HCT116 (cell line): ENCODE measurements at regions not wholly inside any gene's neighbourhood (a gene's known extent, or its start where the extent isn't known, plus 50 kb on each side); places are given as distances from the start of the nearest gene placed in this dataset.

ENCODE experiments used
- ATAC-seq: fragments of 200-7000 bp; cut with Tn5 transposase; 2 replicates; pipeline ENCODE4 v1.9.1; 2020; ENCODE audit warnings: mild to moderate bottlenecking, moderate library complexity
- BruUV-seq: library from RNA; stranded (reverse); fragments of 400-500 nt; replicated peaks from 2 replicates; lab custom pipeline; 2021; lab: Mats Ljungman, UMichigan
- CTCF ChIA-PET: fragments of 300-600 bp; sonication (Branson Sonifier 250); formaldehyde crosslinking; loops from one replicate; lab custom pipeline; 2021; ENCODE audit warnings: antibody characterized with exemption; lab: Charles Lee
- POLR2A ChIA-PET: fragments of 300-600, 350-600 bp; sonication (Branson Sonifier 250); formaldehyde crosslinking; loops from one replicate; lab custom pipeline; 2021; ENCODE audit warnings: antibody characterized with exemption; lab: Charles Lee
- RAD21 ChIA-PET, 2 experiments: fragments of 300-600 bp; sonication (Branson Sonifier 250); formaldehyde crosslinking; loops; one replicate each; lab custom pipeline; 2023; ENCODE audit warnings: low total read pairs in 2 of 2; ENCODE audit not compliant: uncharacterized antibody in 2 of 2, unreplicated experiment in 2 of 2, low non-redundant PET in 1 of 2; lab: Charles Lee
- DNase-seq: peaks from one replicate; pipeline ENCODE4 v3.0.0-alpha.2; 2010; ENCODE audit warnings: low read depth, low spot score
- H2AFZ ChIP-seq: fragments of 200-600 bp; shearing (Covaris generic), sonication (generic); 2 replicates; pipeline ENCODE4 v1.6.1; 2017; ENCODE audit warnings: low read depth, mixed run types, mixed read lengths, antibody characterized with exemption, low read length; ENCODE audit not compliant: poor library complexity, severe bottlenecking
- H3K27ac ChIP-seq: 2 replicates; pipeline ENCODE4 v1.5.1; 2012; ENCODE audit warnings: low read depth, low read length
- H3K27me3 ChIP-seq: fragments of 200-600 bp; sonication (generic); 2 replicates; pipeline ENCODE4 v1.6.1; 2016; ENCODE audit warnings: mixed run types, low read length, mixed read lengths; ENCODE audit not compliant: insufficient read depth
- H3K36me3 ChIP-seq, 2 experiments: fragments of 200-500 bp in 1 of 2; fragments of 200-600 bp in 1 of 2; sonication (Bioruptor generic) in 1 of 2; sonication (generic) in 1 of 2; 2 replicates each; pipeline versions ENCODE4 v1.5.1 to v1.6.1; 2014 to 2016; ENCODE audit warnings: low read length in 2 of 2, inconsistent platforms in 1 of 2, mixed read lengths in 1 of 2, mixed run types in 1 of 2; ENCODE audit not compliant: insufficient read depth in 2 of 2, control insufficient read depth in 1 of 2
- H3K4me1 ChIP-seq, 2 experiments: fragments of 200-600 bp in 1 of 2; sonication (generic) in 1 of 2; 2 replicates each; pipeline versions ENCODE4 v1.5.1 to v1.6.1; 2012 to 2017; ENCODE audit warnings: low read length in 2 of 2, inconsistent platforms in 1 of 2, mild to moderate bottlenecking in 1 of 2, mixed read lengths in 1 of 2, mixed run types in 1 of 2, moderate library complexity in 1 of 2; ENCODE audit not compliant: insufficient read depth in 2 of 2, control insufficient read depth in 1 of 2
- H3K4me2 ChIP-seq: fragments of 200-600 bp; sonication (generic); 2 replicates; pipeline ENCODE4 v1.6.1; 2017; ENCODE audit warnings: mixed run types, low read length, mixed read lengths
- H3K4me3 ChIP-seq, 2 experiments: fragments of 200-600 bp in 1 of 2; sonication (generic) in 1 of 2; replicated peaks in 1 of 2; 2 replicates each; pipeline ENCODE4 v1.5.1; 2011 to 2016; ENCODE audit warnings: low read length in 2 of 2, control low read depth in 1 of 2, low read depth in 1 of 2, mild to moderate bottlenecking in 1 of 2, mixed read lengths in 1 of 2, mixed run types in 1 of 2
- H3K79me2 ChIP-seq: fragments of 200-600 bp; sonication (generic); 2 replicates; pipeline ENCODE4 v1.6.1; 2017; ENCODE audit warnings: mild to moderate bottlenecking, mixed run types, low read length, moderate library complexity, mixed read lengths; ENCODE audit not compliant: insufficient read depth
- H3K9ac ChIP-seq: fragments of 200-600 bp; sonication (generic); 2 replicates; pipeline ENCODE4 v1.6.1; 2016; ENCODE audit warnings: low read length, mixed read lengths
- H3K9me2 ChIP-seq: fragments of 200-600 bp; sonication (generic), shearing (Covaris generic); 2 replicates; pipeline ENCODE4 v1.6.1; 2017; ENCODE audit warnings: mixed run types, mild to moderate bottlenecking, moderate library complexity; ENCODE audit not compliant: insufficient read depth
- H3K9me3 ChIP-seq, 2 experiments: fragments of 200-500 bp in 1 of 2; fragments of 200-600 bp in 1 of 2; sonication (Bioruptor generic) in 1 of 2; sonication (generic) in 1 of 2; 2 replicates each; pipeline ENCODE4 v1.6.1; 2014 to 2017; ENCODE audit warnings: low read length in 2 of 2, mixed read lengths in 2 of 2, inconsistent platforms in 1 of 2, low read depth in 1 of 2, mild to moderate bottlenecking in 1 of 2, mixed run types in 1 of 2, moderate library complexity in 1 of 2; ENCODE audit not compliant: control insufficient read depth in 1 of 2, insufficient read depth in 1 of 2
- H4K20me1 ChIP-seq: fragments of 200-600 bp; sonication (generic), shearing (Covaris generic); 2 replicates; pipeline ENCODE4 v1.6.1; 2017; ENCODE audit warnings: mixed run types, mild to moderate bottlenecking, moderate library complexity; ENCODE audit not compliant: insufficient read depth
- POLR2A ChIP-seq: IDR thresholded peaks from 2 replicates; pipeline ENCODE4 v1.7.0; 2011; ENCODE audit warnings: borderline replicate concordance; ENCODE audit not compliant: insufficient read depth, insufficient read length; ENCODE audit errors: extremely low read depth
- SIN3A ChIP-seq: IDR thresholded peaks from 2 replicates; pipeline ENCODE4 v1.6.1; 2012; ENCODE audit warnings: low read depth
- SRF ChIP-seq: IDR thresholded peaks from 2 replicates; pipeline ENCODE4 v1.6.1; 2012; ENCODE audit warnings: low read depth
- TCF7L2 ChIP-seq: IDR thresholded peaks from 2 replicates; pipeline ENCODE4 v1.7.0; 2011; ENCODE audit warnings: borderline replicate concordance, inconsistent platforms; ENCODE audit not compliant: insufficient read depth, insufficient read length; ENCODE audit errors: extremely low read depth
- ZFX ChIP-seq: fragments of 450-650 bp; IDR thresholded peaks from 2 replicates; pipeline ENCODE4 v1.6.1; 2017
- ZNF274 ChIP-seq: fragments of 200-500 bp; sonication (Bioruptor generic); IDR thresholded peaks from 2 replicates; pipeline ENCODE4 v1.6.1; 2014; ENCODE audit warnings: mild to moderate bottlenecking, low read depth, low read length, inconsistent platforms
- intact Hi-C: fragments of 100-400 bp; cut with micrococcal nuclease; formaldehyde crosslinking; loops from 2 replicates; pipeline ENCODE4 v1.10.0; 2022
- TF ChIP-seq, protein P1 (sequence below): IDR thresholded peaks from 2 replicates; pipeline ENCODE4 v1.6.1; 2012

DNA sequence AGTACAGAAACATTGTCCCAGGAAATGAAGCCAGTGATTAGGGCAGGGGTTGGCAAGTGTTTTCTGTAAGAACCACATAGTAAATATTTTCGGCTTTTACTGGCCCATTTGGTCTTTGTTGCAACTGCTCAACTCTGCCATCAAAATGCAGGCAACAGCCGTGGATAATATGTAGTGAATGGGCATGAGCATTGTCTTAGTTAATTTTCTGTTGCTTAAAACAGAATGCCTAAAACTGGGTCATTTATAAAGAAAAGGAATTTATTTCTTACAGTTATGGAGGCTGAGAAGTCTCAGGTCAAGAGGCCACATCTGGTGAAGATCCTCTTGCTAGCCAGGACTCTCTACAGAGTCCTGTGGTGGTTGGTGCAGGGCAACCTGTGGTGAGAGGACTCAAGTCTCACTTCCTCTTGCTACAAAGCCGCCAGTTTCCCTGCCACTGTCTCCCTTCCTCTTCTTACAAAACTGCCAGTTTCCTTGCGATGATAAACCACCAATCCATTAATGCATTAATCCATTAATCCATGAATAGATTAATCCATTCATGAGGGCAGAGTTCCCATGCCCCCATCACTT is 166.4 kb downstream of the PSMG1 start:
- no TSS peak for BruUV-seq
- intact Hi-C loops: no loop called here
- H3K9me2 ChIP-seq: no peaks in the 10 kb centered on the region
- no peaks in the 10 kb centered on the region for H3K27me3 ChIP-seq
- H3K27ac ChIP-seq: no peak overlapping the region
- H3K79me2 ChIP-seq: no peaks in the 10 kb centered on the region
- ChIA-PET CTCF (no interaction called here), RAD21 (no interaction called here), POLR2A (no interaction called here)
- no peak overlapping the region for H3K9ac ChIP-seq
- H3K36me3 ChIP-seq: no peaks in the 10 kb centered on the region
- DNase-seq: no peak
- peaks cover 2 to 11% of the 10 kb centered on the region in 2 experiments; a peak in 2 of 4 replicates for H3K4me1 ChIP-seq
- H3K4me3 ChIP-seq: no peak overlapping the region
- H4K20me1 ChIP-seq: no peaks in the 10 kb centered on the region
- H3K9me3 ChIP-seq: no peaks in the 10 kb centered on the region
- TF ChIP-seq TCF7L2 (no peak), SRF (no peak), ZNF274 (no peak)
- TF ChIP-seq, protein P1, sequence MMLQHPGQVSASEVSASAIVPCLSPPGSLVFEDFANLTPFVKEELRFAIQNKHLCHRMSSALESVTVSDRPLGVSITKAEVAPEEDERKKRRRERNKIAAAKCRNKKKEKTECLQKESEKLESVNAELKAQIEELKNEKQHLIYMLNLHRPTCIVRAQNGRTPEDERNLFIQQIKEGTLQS: no peak
- ATAC-seq: no peak
- H2AFZ ChIP-seq: no peak overlapping the region
- H3K4me2 ChIP-seq: no peak overlapping the region

DNA sequence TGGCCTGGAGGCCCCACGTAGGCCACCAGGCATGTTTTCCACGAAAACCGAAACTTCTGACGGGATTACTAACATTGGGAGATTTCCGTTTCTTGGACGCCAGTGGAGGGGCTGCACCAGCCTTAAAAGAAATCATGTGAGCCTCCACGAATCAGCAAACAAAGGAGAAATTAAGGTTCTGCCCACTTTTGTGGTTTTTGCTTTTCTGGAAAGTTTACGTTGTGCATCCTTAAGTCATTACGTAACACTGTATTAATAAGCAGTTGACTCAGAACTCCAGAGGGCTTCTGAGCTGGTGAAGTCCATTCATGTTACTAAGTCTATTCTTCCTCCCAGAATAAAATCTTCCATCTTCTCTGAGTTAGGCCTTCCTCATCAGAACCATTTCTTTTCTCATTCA is 168.5 kb downstream of the PSMG1 start:
- CTCF ChIA-PET: no interaction called here

More for the DNA sequence above, 168.5 kb downstream of the PSMG1 start:
- DNase-seq: no peak
- intact Hi-C loops: no loop called here
- ChIA-PET RAD21 (no interaction called here), POLR2A (no interaction called here)
- BruUV-seq: no TSS peak
- H3K4me1 ChIP-seq: peaks cover 2 to 5% of the 10 kb centered on the region in 2 experiments; a peak in 2 of 4 replicates
- no peaks in the 10 kb centered on the region for H3K27me3 ChIP-seq
- H4K20me1 ChIP-seq: no peaks in the 10 kb centered on the region
- H3K9ac ChIP-seq: no peak overlapping the region
- no peaks in the 10 kb centered on the region for H3K36me3 ChIP-seq
- H3K4me2 ChIP-seq: no peak overlapping the region
- no peaks in the 10 kb centered on the region for H3K9me2 ChIP-seq
- H3K27ac ChIP-seq: no peak overlapping the region
- H3K4me3 ChIP-seq: no peak overlapping the region
- TF ChIP-seq ZFX: no peak
- no peak for TF ChIP-seq POLR2A
- TF ChIP-seq, protein P1: no peak
- TF ChIP-seq SIN3A: no peak
- no peak for TF ChIP-seq SRF
- no peak for ATAC-seq
- H2AFZ ChIP-seq: no peak overlapping the region
- H3K79me2 ChIP-seq: no peaks in the 10 kb centered on the region
- no peaks in the 10 kb centered on the region for H3K9me3 ChIP-seq
